Endothelial cell of umbilical vein (primary cell): ENCODE measurements at regions not wholly inside any gene's neighbourhood (a gene's known extent, or its start where the extent isn't known, plus 50 kb on each side); places are given as distances from the start of the nearest gene placed in this dataset.

Experiments
- BruUV-seq: library from RNA; stranded (reverse); fragments of 400-500 nt; replicated peaks from 2 replicates; lab custom pipeline; 2021; lab: Mats Ljungman, UMichigan
- CTCF ChIA-PET: fragments of 300-600, 350-600 bp; sonication (Branson Sonifier 250); formaldehyde crosslinking; loops from one replicate; lab custom pipeline; 2021; ENCODE audit warnings: antibody characterized with exemption, inconsistent platforms; lab: Charles Lee
- POLR2A ChIA-PET: fragments of 300-600, 350-600 bp; sonication (Branson Sonifier 250); formaldehyde crosslinking; loops from one replicate; lab custom pipeline; 2021; ENCODE audit warnings: antibody characterized with exemption, inconsistent platforms; lab: Charles Lee
- DNase-seq: peaks from one replicate; pipeline ENCODE4 v3.0.0-alpha.2; 2011; ENCODE audit warnings: low read depth, low spot score
- FAIRE-seq: peaks from 2 replicates; lab custom pipeline; 2011; peaks lifted over from hg19 to GRCh38; lab: Jason Lieb, UNC
- H2AFZ ChIP-seq: 2 replicates; pipeline ENCODE4 v1.6.0; 2012; ENCODE audit warnings: low read depth, low read length, control low read depth, inconsistent platforms
- H3K27ac ChIP-seq: 2 replicates; pipeline ENCODE4 v1.5.1; 2011; ENCODE audit warnings: low read depth, mild to moderate bottlenecking, control low read depth, low read length, moderate library complexity; ENCODE audit not compliant: insufficient read depth
- H3K27me3 ChIP-seq, 2 experiments: 2 replicates each; pipeline versions ENCODE4 v1.6.0 to v1.6.1; 2011; ENCODE audit warnings: low read length in 2 of 2, mixed read lengths in 1 of 2; ENCODE audit not compliant: control insufficient read depth in 2 of 2, insufficient read depth in 2 of 2
- H3K36me3 ChIP-seq, 2 experiments: 2 replicates in 1 of 2; 3 replicates in 1 of 2; pipeline ENCODE4 v1.5.1; 2011; ENCODE audit warnings: low read length in 2 of 2, mild to moderate bottlenecking in 1 of 2, moderate library complexity in 1 of 2; ENCODE audit not compliant: control insufficient read depth in 2 of 2, insufficient read depth in 2 of 2; ENCODE audit errors: extremely low read depth in 1 of 2
- H3K4me1 ChIP-seq: 3 replicates; pipeline ENCODE4 v1.5.1; 2011; ENCODE audit warnings: mild to moderate bottlenecking, low read length; ENCODE audit not compliant: control insufficient read depth, insufficient read depth; ENCODE audit errors: extremely low read depth
- H3K4me2 ChIP-seq: 2 replicates; pipeline ENCODE4 v1.6.1; 2011; ENCODE audit warnings: low read length, control low read depth, mixed read lengths; ENCODE audit not compliant: insufficient read depth
- H3K4me3 ChIP-seq, 3 experiments: fragments of 200-600 bp in 1 of 3; sonication (generic), shearing (Covaris generic) in 1 of 3; replicated peaks in 1 of 3; 2 replicates each; pipeline ENCODE4 v1.5.1; 2011 to 2016; ENCODE audit warnings: control low read depth in 3 of 3, low read length in 3 of 3, mild to moderate bottlenecking in 2 of 3, inconsistent platforms in 1 of 3, low read depth in 1 of 3, moderate library complexity in 1 of 3; ENCODE audit not compliant: insufficient read depth in 1 of 3
- H3K79me2 ChIP-seq: 2 replicates; pipeline ENCODE4 v1.6.0; 2012; ENCODE audit warnings: low read length, inconsistent platforms; ENCODE audit not compliant: control insufficient read depth, insufficient read depth
- H3K9ac ChIP-seq: replicated peaks from 2 replicates; pipeline ENCODE3; 2011; ENCODE audit warnings: low read length, control low read depth; ENCODE audit not compliant: insufficient read depth; ENCODE audit errors: extremely low read depth
- H3K9me1 ChIP-seq: replicated peaks from 3 replicates; pipeline ENCODE4 v1.6.0; 2011; ENCODE audit warnings: mild to moderate bottlenecking, low read length; ENCODE audit not compliant: control insufficient read depth, insufficient read depth; ENCODE audit errors: extremely low read depth
- H3K9me3 ChIP-seq: replicated peaks from 2 replicates; pipeline ENCODE4 v1.5.1; 2012; ENCODE audit warnings: low read length, inconsistent platforms; ENCODE audit not compliant: control insufficient read depth, insufficient read depth
- H4K20me1 ChIP-seq: replicated peaks from 2 replicates; pipeline ENCODE3; 2011; ENCODE audit warnings: mild to moderate bottlenecking, low read length; ENCODE audit not compliant: control insufficient read depth, insufficient read depth; ENCODE audit errors: extremely low read depth
- EZH2 ChIP-seq: IDR thresholded peaks from 2 replicates; pipeline ENCODE4 v1.6.1; 2012; ENCODE audit warnings: borderline replicate concordance, low read depth, mild to moderate bottlenecking, moderate library complexity, low read length, inconsistent platforms; ENCODE audit not compliant: severe bottlenecking
- FOS ChIP-seq: IDR thresholded peaks from 2 replicates; pipeline ENCODE4 v1.6.1; 2011; ENCODE audit warnings: mild to moderate bottlenecking, low read length, moderate library complexity, borderline replicate concordance; ENCODE audit not compliant: insufficient read depth
- GATA2 ChIP-seq: IDR thresholded peaks from 2 replicates; pipeline ENCODE4 v1.7.0; 2011; ENCODE audit warnings: low read depth, mild to moderate bottlenecking, moderate library complexity, mixed read lengths, low read length; ENCODE audit not compliant: insufficient read length, insufficient read depth
- JUN ChIP-seq: IDR thresholded peaks from 2 replicates; pipeline ENCODE4 v1.6.1; 2011; ENCODE audit warnings: borderline replicate concordance, low read depth; ENCODE audit not compliant: insufficient read length, insufficient read depth
- MYC ChIP-seq: IDR thresholded peaks from one replicate; pipeline ENCODE4 v1.6.1; 2011; ENCODE audit warnings: mild to moderate bottlenecking, low read depth, low read length
- POLR2A ChIP-seq: IDR thresholded peaks from 2 replicates; pipeline ENCODE4 v1.6.1; 2012; ENCODE audit warnings: low read depth, mild to moderate bottlenecking, control low read depth, low read length
- POLR2AphosphoS5 ChIP-seq: IDR thresholded peaks from 2 replicates; pipeline ENCODE4 v1.6.1; 2012; ENCODE audit warnings: low read depth, mild to moderate bottlenecking, control low read depth, low read length, moderate library complexity; ENCODE audit not compliant: insufficient read depth
- dilution Hi-C: fragments of 300-500 bp; cut with MboI; formaldehyde crosslinking; loops from one replicate; pipeline ENCODE4 v1.15.0; 2019; ENCODE audit warnings: low sequenced_read_pairs; ENCODE audit not compliant: extremely low pct_ligation_motif_present
- intact Hi-C: fragments of 100-400 bp; cut with micrococcal nuclease; formaldehyde crosslinking; loops from one replicate; pipeline ENCODE4 v1.10.0; 2022
- TF ChIP-seq, protein P1 (sequence below), 2 donors: IDR thresholded peaks; 1 replicate in 1 of 2; 2 replicates in 1 of 2; pipeline ENCODE4 v1.5.1; 2011; ENCODE audit warnings: low read length in 2 of 2, mild to moderate bottlenecking in 2 of 2, moderate library complexity in 2 of 2, control low read depth in 1 of 2, inconsistent platforms in 1 of 2, low read depth in 1 of 2; ENCODE audit not compliant: insufficient read depth in 1 of 2; ENCODE audit errors: extremely low read depth in 1 of 2

DNA sequence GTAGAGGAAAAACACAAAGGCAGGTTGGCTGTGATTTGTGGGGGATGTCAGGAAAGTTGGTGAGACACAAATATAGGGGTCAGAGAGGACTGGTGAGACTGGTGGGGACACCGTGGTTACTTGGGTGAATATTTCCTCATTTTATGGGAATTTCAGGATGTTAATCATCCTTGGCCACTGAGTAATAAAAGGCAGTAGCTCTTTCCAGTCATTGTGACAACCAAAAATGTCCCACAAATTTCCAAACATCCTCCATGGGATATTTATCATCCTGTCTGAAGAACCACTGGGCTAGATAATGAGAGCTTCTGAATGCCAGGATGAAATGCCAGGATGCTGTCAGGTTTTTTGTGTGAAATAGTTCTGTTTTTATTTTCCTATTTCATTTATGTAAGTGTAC lies 374.1 kb downstream of the CD109 start:
- Histone ChIP-seq H4K20me1 (no peaks in the 10 kb centered on the region), H3K27me3 (peaks cover 1 to 2% of the 10 kb centered on the region in 2 experiments), H3K27ac (no peak overlapping the region), H3K36me3 (no peaks in the 10 kb centered on the region), H3K4me1 (no peaks in the 10 kb centered on the region), H3K4me3 (no peak overlapping the region), H3K9me3 (no peaks in the 10 kb centered on the region), H2AFZ (no peak overlapping the region), H3K4me2 (no peak overlapping the region), H3K9me1 (no peaks in the 10 kb centered on the region), H3K79me2 (no peaks in the 10 kb centered on the region), H3K9ac (no peak overlapping the region)
- DNase-seq (no peak), FAIRE-seq (no peak)
- CTCF ChIA-PET: no interaction called here
- intact Hi-C loops: no loop called here
- no TSS peak for BruUV-seq
- TF ChIP-seq POLR2AphosphoS5: no peak
- TF ChIP-seq FOS: peak; percentile 39
- TF ChIP-seq EZH2: no peak
- no peak for TF ChIP-seq MYC
- POLR2A ChIA-PET: no interaction called here
- dilution Hi-C loops: no loop called here

DNA sequence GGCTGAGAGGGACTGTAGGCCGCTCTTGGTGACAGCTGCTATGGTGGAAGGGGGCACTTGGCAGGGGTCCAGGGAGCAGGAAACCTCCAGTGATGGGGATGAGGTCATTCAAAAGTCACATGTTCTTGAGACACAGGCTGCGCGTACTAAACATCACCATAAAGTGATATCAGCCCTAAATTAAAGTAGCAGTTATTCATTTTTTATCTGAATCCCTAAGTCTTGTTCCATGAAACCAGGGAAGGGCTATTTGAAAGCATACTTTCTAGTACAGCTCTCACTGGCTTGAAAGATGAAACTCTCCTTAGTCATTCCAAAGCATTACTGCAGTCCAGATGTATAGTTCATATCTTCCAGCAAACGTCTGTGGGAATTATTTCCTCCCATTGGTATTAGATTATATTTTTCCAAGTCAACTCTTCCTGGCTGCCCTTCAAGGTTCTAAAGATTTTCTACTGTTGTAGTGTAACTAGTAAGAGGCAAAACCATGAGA lies 373.1 kb downstream of the CD109 start:
- peaks cover 1 to 5% of the 10 kb centered on the region in 2 experiments for H3K27me3 ChIP-seq
- H3K4me2 ChIP-seq: no peak overlapping the region
- POLR2A ChIA-PET: no interaction called here
- no peak overlapping the region for H2AFZ ChIP-seq
- H3K9me1 ChIP-seq: no peaks in the 10 kb centered on the region
- H3K9ac ChIP-seq: no peak overlapping the region
- H3K9me3 ChIP-seq: no peaks in the 10 kb centered on the region
- dilution Hi-C loops: no loop called here
- no peaks in the 10 kb centered on the region for H4K20me1 ChIP-seq
- H3K79me2 ChIP-seq: no peaks in the 10 kb centered on the region
- CTCF ChIA-PET: no interaction called here
- no peaks in the 10 kb centered on the region for H3K36me3 ChIP-seq
- no peaks in the 10 kb centered on the region for H3K4me1 ChIP-seq
- no peak overlapping the region for H3K27ac ChIP-seq
- FAIRE-seq (no peak), DNase-seq (no peak)
- H3K4me3 ChIP-seq: no peak overlapping the region
- intact Hi-C loops: no loop called here
- no TSS peak for BruUV-seq
- TF ChIP-seq POLR2A (no peak), JUN (no peak), EZH2 (no peak), FOS (no peak), GATA2 (no peak)
- TF ChIP-seq, protein P1, sequence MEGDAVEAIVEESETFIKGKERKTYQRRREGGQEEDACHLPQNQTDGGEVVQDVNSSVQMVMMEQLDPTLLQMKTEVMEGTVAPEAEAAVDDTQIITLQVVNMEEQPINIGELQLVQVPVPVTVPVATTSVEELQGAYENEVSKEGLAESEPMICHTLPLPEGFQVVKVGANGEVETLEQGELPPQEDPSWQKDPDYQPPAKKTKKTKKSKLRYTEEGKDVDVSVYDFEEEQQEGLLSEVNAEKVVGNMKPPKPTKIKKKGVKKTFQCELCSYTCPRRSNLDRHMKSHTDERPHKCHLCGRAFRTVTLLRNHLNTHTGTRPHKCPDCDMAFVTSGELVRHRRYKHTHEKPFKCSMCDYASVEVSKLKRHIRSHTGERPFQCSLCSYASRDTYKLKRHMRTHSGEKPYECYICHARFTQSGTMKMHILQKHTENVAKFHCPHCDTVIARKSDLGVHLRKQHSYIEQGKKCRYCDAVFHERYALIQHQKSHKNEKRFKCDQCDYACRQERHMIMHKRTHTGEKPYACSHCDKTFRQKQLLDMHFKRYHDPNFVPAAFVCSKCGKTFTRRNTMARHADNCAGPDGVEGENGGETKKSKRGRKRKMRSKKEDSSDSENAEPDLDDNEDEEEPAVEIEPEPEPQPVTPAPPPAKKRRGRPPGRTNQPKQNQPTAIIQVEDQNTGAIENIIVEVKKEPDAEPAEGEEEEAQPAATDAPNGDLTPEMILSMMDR (IDR thresholded peaks at IDR 0.05; ENCODE audit: extremely low read depth in 1 of 2, insufficient read depth in 1 of 2, low read depth in 1 of 2, low read length in 2 of 2): no peak
